Left hindlimb (tissue), 1 donor: ENCODE measurements at regions not wholly inside any gene's neighbourhood (a gene's known extent, or its start where the extent isn't known, plus 50 kb on each side); places are given as distances from the start of the nearest gene placed in this dataset.

Source experiments
- DNase-seq: peaks from one replicate; pipeline ENCODE4 v3.0.0-alpha.2; 2018

DNA sequence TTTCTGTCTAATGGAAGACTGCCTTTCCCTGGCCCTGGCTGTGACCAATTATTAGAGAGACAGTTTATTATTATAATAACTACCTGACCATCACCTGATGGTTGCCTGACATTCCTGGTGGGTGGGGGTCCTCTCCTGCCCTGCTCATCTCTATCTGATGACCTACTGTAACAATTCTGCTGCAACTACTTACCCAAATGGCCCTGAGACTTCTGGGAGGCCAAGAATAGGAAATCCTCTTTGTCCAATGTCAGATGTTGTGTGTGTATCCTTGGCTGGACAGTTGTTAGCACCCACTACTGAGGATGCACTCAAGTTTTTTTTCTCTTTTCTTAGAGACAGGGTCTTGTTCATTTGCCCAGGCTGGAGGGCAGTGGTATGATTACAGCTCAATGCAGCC is 110.3 kb downstream of the DDX1 start:
- no peak for DNase-seq

DNA sequence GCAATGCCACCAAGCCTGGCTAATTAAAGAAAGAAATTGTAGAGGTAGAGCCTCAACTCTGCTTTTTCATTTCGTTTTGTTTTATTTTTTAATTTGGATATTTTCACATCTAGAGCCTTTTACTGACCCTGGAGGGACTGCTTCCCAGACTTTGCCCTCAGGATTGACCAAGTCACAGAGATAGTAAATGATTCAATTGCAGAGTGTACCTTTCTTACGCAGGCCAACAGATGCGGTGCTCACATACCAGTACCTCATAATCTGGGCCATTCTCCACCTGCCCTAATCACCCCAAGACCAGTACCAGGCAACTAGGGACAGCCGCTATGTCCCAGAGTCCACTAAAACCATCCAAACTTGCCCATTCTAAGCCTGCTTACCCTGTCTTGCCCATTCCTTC is 110.8 kb downstream of the DDX1 start:
- DNase-seq = no peak

DNA sequence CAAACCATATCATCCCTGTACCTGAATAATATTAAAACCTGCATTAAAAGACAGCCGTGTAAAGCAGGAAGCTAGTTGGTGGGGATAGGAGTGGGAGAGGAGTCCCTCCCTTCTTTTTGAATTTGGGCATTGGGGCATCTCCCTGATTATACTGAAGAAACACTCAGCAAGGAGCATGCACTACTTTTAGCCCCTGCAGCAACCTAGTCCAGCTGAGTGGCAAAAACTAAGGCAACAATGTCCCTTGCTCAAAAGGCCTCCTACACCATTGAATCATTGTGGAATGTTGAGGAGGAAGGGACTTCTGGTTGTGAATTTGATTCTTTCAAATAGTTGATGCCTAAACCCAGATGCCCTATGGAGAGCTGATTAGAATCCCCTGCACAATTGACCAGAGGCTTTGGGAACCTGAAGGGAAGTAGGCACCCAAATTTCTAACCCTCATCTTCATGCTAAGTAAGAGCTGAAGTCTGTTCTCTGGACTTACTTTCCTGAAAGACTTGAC is 111.7 kb downstream of the DDX1 start:
- no peak for DNase-seq

DNA sequence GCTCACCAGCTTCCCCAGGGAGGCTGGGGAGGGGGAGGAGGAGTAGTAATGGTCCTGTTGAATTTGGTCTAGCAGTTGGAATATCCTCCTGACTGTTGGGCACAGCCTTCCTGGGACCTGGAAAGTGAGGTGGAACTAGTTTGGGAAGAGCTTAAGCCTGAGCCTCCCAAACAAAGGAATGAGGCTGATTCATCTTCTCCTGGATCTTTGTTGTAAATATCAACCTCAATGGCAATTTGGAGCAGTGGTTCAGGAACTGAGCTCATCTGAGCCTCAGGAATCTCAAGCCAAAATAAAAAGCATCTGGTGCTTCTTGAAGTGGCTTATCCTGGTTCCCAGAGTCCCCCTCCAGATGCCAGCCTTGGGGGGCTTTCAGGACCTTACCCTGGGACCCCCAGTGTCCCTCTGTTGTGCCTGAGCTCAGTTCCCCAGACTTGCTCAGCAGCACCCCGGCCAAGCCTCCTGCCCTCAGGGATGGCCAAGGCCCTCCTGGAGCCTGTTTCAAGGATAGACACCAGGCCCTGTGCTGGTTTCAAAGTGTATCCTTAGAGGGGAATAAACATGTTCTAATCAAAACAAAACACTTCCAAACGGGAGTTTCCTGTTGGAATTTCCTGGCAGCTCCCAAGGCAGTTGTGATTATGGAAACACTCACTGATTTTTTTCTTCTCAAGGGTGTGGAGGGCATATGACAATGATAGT is 112.6 kb downstream of the DDX1 start:
- DNase-seq = no peak

DNA sequence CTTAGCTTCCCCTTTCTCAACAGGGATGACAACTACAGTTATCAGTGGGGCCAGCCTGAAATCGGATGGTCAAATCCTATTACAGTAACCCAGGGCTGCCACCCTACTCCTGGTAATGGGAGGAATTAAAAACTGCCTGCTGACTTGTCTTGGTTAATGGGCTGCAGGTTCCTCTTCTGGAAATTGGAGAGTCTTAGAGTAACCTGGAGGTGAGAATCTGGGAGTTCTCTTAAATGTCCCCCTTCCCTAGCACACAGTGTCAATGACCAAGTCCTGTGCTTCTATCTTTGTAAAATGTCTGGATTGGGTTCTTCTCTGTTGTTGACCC is 113.1 kb downstream of the DDX1 start:
- no peak for DNase-seq

DNA sequence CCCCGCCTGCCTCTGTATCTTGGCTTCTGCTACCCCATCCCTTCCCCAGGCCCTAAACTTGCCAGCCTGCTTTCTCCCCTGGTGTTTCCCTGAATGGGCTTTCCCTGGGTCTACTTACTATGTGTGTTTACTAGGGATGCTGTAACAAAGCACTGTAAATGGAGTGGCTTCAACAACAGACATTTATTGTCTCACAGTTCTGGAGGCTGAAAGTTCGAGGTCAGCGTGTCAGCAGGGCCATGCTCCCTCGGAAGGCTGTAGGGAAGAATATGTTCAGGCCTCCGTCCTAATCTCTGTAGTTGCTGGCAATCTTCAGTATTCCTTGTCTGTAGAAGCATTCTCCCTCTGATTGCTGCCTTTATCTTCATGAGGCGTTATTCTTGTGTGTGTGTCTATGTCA is 113.6 kb downstream of the DDX1 start:
- no peak for DNase-seq

DNA sequence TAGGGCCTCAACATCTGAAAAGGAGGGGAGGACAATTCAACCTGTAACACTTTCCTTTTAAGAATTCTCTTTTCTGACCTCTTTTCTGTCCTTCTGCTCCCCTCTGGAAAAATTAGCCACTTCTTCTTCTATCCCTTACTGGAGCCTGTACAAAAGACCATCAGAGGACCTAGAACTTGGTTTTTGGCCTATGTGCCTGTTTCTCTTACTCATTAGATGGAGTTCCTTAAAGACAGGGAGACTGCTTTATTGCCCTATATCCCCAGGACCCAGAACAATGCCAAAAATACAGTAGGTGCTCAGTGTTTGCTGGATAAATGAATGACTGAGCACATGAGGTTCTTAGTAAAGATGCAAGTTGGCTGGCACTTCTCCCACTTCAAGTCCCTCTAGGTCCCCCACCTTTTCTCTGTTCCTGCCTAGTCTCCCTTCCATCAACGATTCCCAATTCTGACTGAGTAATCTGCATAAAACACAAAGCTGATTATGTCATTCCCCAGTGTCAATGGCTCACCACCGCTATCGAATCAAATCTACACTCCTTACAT is 114.2 kb downstream of the DDX1 start:
- no peak for DNase-seq

DNA sequence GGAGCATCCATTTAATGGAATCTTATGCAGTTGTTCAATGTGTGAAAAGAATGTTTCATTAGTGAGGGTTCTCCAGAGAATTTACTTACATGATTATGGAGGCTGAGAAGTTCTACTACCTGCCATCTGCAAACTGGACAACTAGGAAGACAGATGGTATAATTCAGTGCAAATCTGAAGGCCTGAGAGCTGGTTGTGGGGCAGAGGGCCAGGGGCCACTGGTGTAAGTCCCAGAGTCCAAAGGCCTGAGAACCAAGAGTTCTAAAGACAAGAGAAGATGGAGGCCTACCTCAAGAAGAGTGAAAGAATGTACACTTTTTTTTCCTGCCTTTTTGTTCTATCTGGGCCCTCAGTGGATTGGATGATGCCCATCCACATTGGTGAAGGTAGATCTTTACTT is 114.8 kb downstream of the DDX1 start:
- DNase-seq = no peak

DNA sequence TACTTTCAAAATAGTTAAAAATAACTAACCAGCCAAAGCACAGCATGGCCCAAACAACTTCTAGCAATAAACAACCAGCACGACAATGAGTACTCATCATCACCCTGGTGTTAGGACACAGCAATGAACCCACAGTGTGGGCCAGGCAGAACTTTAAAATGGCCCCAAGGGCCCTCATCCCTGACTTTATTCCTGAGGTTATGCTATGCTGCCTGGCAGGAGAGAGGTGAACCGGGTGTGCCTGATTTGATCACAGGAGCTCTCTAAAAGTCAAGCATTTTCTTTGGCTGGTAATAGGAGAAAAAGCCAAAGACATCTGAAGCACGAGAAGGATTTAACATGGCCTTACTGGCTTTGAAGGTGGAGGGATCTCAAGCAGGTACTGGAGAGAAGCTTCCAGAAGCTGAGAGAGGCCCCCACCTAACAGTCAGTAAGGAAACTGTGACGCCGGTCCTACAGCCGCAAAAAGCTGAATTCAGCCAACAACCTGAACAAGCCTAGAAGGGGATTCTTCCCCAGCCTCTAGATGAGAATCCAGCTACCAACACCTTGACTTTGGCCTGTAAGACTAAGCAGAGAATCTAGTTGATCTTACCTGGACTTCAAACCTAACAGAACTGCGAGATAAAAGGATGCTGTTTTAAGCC is 115.4 kb downstream of the DDX1 start:
- no peak for DNase-seq

DNA sequence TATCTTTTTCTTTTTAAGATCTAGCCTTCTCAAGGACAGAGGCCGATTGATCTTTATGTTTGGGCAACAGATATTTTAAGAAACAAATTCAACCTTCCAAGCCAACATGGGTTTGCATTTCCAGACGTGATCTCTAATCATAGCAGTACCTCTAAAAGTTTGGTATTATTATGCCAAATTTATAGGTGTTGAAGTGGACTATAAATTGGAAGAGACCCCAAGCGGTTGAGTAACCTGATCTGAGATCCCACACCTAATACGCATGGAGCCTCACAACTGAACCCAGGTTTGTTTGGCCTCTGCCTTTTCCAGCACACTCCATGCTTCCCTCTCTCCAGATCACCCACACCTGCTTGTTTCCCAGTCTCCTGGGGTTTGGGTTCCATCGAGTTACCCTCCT is 116.5 kb downstream of the DDX1 start:
- DNase-seq = no peak

DNA sequence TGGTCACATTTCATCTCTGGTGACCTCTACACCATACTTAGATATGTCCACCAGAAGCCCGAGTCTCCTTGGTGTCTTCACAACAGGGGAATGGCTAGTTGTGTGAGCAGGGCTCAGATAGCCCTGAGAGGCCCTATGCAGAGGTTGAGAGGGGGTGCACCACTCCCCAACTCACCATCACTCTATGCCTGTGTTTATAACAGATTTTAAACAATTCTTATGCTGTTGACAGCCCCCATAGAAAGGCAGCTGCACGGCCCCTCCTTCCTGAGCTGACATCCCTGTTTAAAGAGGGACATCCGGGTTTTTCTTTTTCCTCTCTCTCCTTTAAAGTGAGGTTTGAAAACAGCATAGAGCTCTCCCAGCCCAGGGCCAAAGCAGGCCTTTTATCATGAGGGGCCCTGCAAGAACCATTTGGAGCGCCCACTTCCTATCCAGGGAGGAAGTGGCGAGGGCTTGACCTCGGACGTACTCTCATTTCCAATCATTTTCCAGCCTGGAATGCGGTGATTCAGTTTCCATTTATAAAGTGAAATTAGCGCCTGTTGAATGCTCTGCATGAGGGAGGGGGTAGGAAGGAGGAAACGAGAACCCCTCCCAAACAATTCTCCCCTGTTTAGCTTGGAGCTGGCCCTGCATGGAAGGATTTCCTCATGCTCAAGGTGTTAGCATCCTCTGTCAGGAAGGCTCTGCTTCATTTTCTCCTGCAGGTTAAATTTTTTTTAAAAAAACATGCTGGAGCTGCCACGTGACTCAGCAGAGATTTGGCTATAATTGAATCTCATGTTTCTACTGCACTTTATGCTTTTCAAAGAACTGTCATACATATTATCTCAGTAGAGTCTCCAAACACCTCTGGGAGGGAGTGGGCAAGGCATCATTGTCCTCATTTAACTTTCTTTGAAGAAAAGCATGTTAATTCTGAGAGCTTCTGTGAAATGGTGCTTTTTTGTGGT is 117.5 kb downstream of the DDX1 start:
- no peak for DNase-seq

DNA sequence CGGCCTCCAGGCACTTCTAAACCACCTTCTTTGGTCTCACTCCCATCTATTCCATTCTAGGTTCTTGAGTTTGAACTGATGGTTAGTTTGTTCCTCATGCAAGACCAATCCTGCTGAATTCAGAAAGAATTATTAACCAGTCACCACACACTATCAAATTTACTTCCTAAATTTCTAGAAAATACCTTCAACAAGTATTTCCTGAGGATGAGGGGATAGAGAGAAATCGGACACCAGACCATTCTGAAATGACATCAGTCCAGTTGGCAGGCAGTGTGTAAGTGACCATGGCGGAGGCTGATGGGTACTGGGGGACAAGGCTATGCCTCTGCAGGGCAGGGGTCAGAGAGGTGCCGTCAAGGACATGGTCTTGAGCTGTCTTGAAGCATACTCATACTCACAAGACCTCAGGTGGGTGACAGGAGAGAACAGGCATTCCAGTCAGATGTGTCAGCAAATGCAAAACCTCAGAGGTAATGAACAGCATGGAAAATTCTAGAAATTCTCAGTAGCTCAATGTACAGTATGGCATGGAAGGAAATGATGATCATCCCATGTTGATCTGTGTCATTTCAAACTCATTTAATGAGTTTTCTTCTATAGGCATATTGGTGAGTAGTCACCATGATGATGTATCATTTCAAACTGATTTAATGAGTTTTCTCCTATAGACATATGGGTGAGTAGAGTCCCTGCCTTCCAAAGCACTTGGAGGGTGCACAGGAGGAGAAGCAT is 119.6 kb downstream of the DDX1 start:
- no peak for DNase-seq

DNA sequence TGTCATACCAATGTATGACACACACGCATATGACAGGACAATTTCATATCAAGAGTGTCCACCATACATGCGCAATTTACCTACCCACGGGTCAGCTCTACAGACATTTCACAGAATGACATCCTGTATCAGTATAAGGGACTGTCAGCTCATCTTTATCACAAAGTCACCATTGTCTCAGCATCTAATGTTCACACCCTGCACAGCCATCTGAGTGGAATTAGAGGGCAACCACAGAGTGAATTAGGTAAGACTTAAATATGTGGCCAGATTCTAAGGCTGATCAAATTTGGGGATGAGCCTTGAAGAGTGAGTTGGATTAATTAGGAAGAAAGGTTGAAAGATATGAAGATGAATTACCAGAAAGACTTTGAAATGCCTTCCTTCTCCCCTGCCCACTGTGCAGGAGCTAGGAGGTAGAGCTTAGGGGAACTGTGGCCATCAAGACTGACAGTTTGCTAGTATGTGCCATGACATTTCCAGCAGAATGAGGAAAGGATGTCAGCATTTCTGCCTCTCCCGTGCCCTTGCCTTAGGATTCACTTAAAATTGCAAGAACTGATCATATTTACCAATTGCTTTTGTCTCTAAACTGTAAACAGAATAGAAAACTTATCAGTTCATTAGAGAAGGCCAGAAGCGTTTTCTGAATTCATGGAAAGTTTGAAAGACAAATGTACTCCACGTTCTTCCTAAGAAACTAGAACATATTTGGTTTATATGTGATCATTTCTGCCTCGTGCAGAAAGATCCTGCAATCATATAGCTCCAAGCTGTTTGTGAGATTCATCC is 121.1 kb downstream of the DDX1 start:
- DNase-seq = no peak

DNA sequence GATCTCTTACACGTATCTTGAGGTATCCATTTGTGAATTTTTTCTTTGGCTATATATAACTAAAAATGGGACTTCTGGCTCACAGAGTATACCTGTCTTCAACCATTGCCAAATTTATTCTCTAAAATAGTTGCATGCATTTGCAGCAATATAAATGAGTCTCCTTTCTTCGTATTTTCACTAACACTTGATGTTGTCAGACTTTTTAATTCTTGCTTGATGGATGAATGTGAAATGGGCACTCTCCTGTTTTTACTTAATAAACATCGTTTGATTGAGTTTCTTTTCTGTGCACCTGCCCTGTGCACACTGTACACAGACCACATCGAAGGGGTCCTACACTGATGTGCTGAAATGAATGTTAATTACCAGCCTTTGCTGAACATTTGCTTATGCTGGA is 121.8 kb downstream of the DDX1 start:
- no peak for DNase-seq

DNA sequence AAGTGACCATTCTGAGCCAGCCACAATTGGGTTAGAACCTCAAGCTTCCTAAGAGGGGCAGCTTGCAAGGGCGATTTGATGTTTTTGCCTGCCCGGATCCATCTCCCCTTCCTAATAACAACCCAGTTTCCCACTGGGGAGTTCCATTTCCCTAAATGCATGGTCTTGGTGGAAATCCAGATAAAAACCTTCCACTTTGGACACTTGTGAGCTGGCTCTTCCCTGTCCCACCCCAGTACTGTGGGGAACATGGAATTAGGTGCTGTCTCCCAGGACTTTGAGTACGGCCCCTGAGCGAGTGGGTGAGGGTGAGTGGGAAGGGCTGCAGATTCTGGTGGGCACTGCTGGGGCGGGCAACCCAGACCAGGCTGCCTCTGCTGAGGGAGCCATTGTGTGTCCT is 122.3 kb downstream of the DDX1 start:
- DNase-seq = no peak

DNA sequence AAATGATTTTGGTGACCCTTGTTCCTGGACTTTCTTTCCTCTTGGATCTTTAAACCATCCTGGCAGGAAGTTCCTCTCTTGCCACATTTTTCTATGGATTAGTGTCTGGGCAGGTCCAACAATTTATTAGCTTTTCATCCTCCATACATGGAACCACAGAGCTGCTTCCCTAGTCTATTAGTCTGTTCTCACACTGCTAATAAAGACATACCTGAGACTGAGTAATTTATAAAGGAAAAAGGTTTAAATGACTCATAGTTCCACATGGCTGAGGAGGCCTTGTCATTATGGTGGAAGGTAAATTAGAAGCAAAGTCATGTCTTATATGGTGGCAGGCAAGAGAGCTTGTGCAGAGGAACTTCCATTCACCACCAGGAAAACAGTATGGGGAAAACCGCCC is 122.9 kb downstream of the DDX1 start:
- no peak for DNase-seq

DNA sequence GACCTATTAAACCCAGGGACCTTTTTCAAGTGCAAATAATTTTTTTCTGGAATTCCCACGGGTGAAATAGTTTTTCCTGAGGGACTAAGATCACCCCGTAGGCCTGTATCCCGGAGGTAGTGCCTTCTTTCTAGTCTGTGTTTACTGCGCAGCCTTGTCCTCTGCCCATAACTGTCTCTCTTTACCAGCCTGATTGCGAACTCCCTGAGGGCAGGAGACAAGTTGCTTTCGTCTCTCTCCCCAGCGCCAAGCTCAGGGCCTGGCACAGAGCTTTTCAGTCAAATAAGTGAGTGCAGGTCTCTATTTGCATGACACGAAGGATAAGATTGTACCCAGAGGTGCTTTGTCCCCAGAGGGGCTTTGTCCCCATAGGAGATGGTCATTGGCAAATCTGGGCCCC is 123.9 kb downstream of the DDX1 start:
- DNase-seq = no peak

DNA sequence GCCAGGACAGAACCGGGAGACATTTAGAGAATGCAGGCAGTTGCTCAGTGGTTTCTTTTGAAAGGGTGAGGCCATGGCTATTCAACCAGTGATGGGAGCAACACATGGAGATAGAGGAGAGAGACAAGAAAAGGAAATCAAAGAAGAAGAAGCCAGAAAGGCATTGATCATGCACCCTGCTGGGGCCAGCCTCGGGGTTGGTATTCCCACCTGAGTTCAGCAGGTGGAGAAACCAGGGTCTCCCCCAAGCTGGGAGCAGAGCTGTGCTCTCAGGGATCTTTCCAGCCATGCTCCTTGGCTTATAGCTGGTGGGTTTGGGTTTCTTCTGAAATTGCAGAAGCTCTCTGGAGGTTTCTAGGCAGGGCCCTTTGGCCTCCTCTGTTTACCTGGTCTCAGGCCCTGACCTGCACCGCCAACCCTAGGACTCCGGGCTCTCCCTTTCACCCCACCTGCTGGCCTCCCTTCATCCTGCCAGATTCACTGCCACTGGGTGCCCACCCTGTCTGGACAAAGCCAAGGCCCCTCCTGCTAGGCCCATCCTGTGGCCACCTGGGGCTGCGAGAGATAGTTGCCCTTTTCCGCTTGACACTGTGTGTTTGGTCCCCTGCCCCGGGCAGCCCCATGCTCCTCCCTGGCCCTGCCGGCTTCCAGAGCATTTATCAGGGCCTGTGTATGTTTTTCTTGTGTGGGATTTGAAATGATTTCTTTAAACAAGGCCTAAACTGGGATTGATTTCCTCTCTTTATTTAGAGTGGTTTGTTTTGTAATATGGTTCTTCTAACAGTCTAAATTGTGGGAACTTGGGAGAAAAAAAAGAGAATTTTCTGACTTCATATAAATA is 126.7 kb downstream of the DDX1 start:
- DNase-seq = no peak

DNA sequence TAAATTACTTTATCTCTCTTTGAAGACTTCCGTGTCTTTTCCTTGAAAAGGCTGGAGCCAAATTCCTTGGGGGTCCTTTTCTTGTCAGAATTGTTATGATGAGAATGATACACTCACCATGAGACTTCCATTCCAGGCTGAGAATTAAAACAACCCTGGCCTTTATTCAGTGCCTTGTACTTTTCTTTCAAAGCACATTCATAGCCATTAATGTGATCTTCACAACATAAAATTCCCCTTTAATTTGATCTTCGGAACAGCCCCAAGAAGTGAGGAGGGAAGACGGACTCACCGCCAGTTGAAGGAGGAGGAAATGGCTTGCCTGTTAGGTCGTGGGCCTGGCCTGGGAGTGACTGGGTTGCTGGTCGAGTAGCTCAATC is 127.3 kb downstream of the DDX1 start:
- DNase-seq = no peak

DNA sequence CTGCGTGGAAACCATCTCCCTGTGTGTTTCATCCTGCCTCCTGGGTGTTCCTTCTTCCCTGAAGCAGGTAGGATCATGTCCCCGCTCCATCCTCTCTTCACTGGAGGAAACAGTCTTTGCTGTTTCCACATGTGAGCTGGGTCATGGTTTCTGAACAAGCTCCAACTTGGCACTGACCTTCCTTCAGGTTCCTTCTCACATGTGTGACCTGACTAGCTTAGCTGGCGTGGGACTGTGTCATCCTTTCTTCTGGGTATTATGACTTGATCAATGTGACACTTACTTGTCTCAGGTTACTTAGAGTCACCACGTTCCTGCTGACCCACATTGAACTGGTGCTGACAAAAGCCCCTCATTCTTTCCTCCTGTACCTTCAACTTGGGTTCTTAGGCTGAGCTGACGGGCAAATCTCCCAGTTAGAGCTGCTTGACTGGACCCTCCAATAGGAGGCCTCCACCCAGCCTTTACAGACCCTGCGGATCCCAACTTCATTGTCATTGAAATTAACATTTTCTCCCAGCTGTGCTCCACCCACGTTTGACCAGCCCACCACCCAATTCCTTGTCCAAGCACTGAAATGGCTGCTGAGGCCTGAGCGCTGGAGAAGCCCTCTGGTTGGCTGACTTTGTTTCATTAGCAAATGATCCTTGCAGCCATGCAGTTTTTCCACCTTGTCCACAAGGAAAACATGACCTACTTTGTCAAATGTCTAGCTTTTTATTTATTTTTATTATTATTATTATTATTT is 128.1 kb downstream of the DDX1 start:
- DNase-seq = no peak
